D721Med (cell line): ENCODE measurements at regions not wholly inside any gene's neighbourhood (a gene's known extent, or its start where the extent isn't known, plus 50 kb on each side); places are given as distances from the start of the nearest gene placed in this dataset.

Experiments
- DNase-seq: peaks from one replicate; pipeline ENCODE4 v3.0.0; 2011; ENCODE audit warnings: low spot score; ENCODE audit not compliant: insufficient read length
- FAIRE-seq: peaks from 2 replicates; lab custom pipeline; 2011; peaks lifted over from hg19 to GRCh38; lab: Jason Lieb, UNC
- CTCF ChIP-seq: IDR thresholded peaks from 2 replicates; pipeline ENCODE4 v1.5.1; 2012; ENCODE audit warnings: mild to moderate bottlenecking, control low read depth; ENCODE audit not compliant: insufficient read depth; ENCODE audit errors: missing control alignments

GRCh38 chr16:13586051-13586450 is 333.9 kb upstream of the ERCC4 start:
- no peak for DNase-seq
- no peak for TF ChIP-seq CTCF
- FAIRE-seq, result no peak

- no peak for DNase-seq
- no peak for FAIRE-seq
- TF ChIP-seq CTCF, result no peak
Measured at GRCh38 chr16:13587181-13587580, 332.8 kb upstream of the ERCC4 start.

GRCh38 chr16:13594823-13595222 is 325.1 kb upstream of the ERCC4 start:
- FAIRE-seq, result no peak

GRCh38 chr16:13606804-13607203 is 313.1 kb upstream of the ERCC4 start:
- no peak for FAIRE-seq
- TF ChIP-seq CTCF, result no peak
- no peak for DNase-seq

More at GRCh38 chr16:13594823-13595222, 325.1 kb upstream of the ERCC4 start:
- TF ChIP-seq CTCF, result no peak
- DNase-seq, result no peak

GRCh38 chr16:13607289-13607688 is 312.7 kb upstream of the ERCC4 start:
- FAIRE-seq (no peak), DNase-seq (no peak)
- no peak for TF ChIP-seq CTCF

GRCh38 chr16:13611596-13611995 is 308.4 kb upstream of the ERCC4 start:
- FAIRE-seq, result no peak
- no peak for TF ChIP-seq CTCF
- no peak for DNase-seq

GRCh38 chr16:13612623-13613022 is 307.3 kb upstream of the ERCC4 start:
- no peak for TF ChIP-seq CTCF
- FAIRE-seq (no peak), DNase-seq (no peak)
